UCSD-AML1 (cell line): ENCODE measurements at regions not wholly inside any gene's neighbourhood (a gene's known extent, or its start where the extent isn't known, plus 50 kb on each side); places are given as distances from the start of the nearest gene placed in this dataset.
"Not testable (repeated sequence)": the region's sequence is repeated elsewhere in the genome, so short reads cannot be mapped to it uniquely, and the experiment has no call there.

ENCODE experiments used
- DNase-seq: peaks from one replicate; lab custom pipeline; 2025; ENCODE audit not compliant: unreplicated experiment; lab: John Stamatoyannopoulos, UW

DNA sequence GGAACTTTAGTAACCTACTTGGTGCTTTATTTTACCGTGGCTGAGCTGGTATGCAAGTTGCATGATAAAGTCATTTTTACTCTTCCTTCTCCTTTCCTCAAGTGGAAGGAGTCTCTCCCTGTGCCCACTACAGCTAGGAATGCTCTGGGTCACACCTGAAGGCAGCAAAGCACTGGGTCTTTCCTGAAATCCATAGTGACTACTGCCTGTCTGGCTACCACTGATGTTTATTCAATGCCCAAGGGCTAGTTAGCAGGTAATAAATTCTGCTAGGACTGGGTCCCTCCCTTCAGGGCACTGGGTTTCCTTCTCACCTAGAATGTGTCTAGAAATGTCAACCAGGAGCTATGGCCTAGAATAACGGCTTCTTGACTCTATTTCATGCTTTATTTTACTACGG, 1081.4 kb downstream of the FAT4 start:
- no peak for DNase-seq

DNA sequence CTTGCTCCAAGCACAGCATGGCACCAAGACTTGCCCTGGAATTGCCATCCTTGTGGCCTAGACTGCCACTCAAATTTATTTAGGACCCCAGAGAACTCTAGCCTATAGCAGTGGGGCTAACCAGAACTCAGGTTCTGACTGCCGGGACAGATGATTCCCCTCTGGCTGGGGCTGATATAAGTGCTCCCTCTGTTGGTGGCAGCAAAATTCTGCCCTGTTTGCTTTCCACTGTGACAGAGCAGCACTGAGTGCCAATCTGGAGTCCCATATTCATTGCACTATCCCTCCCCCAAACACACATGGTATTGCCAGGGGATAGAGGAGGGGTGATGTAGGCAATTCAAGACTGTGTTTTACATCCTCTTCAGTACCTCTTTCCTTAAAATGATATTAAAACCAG, 1081.9 kb downstream of the FAT4 start:
- DNase-seq, result no peak

DNA sequence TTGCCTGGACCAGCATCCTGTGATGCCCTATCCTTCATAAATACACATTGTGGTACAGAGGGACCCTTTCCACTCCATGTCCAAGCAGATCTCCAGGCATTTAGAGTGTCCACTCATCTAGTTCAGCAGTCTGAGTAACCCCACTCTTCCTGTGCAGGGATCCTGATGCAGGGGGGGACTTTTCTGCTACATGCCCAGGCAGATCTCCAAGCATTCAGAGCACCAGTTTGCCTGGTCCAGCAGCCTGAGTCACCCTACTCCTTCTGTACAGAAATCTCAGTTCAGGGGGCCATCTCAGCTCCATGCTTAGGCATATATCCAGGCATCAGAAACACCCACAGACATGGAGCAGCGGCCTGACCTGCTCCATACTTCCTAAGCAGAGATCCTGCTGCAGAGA, 1089.8 kb downstream of the FAT4 start:
- DNase-seq, result no peak

DNA sequence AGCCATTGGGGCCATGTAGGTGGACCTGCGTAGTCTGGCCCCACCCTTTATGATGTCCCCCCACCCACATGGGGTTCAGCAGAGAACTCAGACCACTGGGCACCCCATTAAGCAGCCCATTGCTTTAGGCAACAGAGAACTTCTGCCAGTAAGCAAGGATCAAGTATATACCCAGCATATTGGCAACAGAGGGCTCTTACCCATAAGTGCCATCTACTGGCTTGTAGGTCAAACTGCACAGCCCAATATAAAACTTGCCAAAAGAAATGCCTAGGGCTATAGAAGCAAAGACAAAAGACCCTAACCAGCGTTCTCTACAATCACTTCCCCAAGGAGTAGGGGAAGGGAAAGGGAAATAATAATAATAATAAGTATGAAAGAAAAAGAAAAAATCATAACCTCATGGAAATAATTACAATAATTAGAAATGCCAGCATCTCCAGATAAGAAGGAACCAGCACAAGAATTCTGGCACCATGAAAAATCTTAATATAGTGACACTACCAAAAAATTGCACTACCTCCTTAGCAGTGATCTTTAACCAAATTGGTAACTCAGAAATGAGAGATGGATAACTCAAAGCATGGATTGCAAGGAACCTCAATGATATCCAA, 1090.7 kb downstream of the FAT4 start:
- DNase-seq, result no peak

- DNase-seq, result no peak
Observed at GRCh38 chr4:126409746-126410145, 1095.0 kb downstream of the FAT4 start.

DNA sequence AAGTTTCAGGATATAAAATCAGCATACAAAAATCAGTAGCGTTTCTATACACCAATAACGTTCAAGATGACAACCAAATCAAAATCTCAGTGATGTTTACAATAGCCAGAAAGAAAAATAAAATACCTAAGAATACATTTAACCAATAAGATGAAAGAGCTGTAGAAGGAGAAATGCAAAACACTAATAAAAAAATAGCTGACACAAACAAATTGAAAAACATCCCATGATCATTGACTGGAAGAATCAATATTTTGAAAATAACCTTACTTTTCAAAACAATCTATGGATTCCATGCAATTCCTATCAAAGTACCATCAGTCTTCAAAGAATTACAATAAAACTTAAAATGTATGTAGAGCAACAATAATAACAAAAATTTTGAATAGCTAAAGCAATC, 1096.3 kb downstream of the FAT4 start:
- no peak for DNase-seq

DNA sequence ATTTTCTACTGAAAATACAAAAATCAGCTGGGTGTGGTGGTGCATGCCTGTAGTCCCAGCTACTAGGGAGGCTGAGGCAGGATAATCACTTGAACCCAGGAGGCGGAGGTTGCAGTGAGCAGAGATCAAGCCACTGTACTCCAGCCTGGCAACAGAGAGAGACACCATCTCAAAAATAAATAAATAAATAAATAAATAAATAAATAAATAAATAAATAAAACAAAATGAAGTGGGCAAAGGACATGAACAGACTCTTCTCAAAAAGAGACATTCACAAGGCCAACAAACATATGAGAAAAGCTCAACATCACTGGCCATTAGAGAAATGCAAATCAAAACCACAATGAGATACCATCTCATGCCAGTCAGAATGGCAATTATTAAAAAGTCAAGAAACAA, 1097.6 kb downstream of the FAT4 start:
- DNase-seq, result not testable (repeated sequence)

GRCh38 chr4:126414741-126415140, 1100.0 kb downstream of the FAT4 start:
- DNase-seq, result no peak

- no peak for DNase-seq
Observed at GRCh38 chr4:126419266-126419665, 1104.5 kb downstream of the FAT4 start.

- no peak for DNase-seq
Observed at GRCh38 chr4:126427853-126428252, 1113.1 kb downstream of the FAT4 start.

DNA sequence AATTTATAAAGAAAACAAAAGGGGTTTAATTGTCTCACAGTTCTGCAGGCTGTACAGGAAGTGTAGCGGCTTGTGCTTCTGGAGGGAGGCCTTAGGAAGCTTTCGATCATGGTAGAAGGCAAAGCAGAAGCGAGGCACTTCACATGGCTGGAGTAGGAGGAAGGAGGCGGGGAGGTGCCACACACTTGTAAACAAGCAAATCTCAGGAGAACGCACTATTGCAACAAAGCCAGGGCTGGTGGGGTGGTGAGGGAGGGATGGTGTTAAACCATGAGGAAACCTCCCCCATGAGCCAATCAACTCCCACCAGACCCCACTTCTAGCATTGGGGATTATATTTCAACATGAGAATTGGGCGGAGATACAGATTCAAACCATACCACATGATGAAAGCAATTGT, 1116.3 kb downstream of the FAT4 start:
- no peak for DNase-seq

GRCh38 chr4:126435491-126435890, 1120.7 kb downstream of the FAT4 start:
- DNase-seq, result no peak

GRCh38 chr4:126440297-126440696, 1125.5 kb downstream of the FAT4 start:
- DNase-seq, result no peak

GRCh38 chr4:126441173-126442035, 1126.6 kb downstream of the FAT4 start:
- DNase-seq, result no peak

GRCh38 chr4:126445596-126445995, 1130.8 kb downstream of the FAT4 start:
- DNase-seq, result no peak

- DNase-seq, result no peak
Observed at GRCh38 chr4:126446917-126447316, 1132.2 kb downstream of the FAT4 start.

DNA sequence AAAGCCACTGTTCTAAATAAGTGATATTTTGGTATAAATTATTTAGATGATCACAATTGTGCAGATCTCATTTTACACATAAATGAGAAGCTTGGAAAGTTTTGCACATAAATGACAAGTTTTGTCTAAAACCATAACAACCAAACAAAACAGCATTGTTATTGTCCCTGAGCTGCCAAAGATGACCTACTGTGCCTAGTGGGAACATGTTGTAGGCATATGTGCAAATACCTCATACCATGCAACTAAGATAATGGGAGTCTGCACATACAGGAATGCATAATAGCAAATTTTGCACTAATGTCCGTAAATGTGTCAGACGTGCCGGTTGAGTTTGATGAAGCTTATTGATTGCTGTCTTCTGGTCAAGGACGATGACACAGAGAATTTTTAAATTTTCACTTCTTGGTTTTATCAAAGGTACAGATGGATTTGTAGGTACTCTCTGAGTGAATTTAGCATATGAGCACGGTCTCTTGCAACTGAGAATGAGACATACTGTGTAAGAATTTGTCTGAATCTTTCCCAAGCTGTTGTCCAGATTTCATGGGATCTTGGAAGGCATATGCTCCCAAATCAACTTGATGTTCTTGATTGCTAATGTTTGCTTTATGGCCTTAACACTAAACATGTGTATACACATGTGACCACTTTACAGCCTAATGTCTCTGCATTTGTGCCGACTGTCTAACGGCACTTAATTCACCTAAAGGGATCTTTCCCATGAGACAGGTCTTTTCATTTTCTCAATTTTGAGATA, 1133.5 kb downstream of the FAT4 start:
- DNase-seq, result no peak

GRCh38 chr4:126451237-126451873, 1136.6 kb downstream of the FAT4 start:
- DNase-seq, result no peak

- no peak for DNase-seq
Observed at GRCh38 chr4:126455865-126456264, 1141.1 kb downstream of the FAT4 start.

GRCh38 chr4:126458993-126459392, 1144.2 kb downstream of the FAT4 start:
- no peak for DNase-seq

GRCh38 chr4:126465341-126465740, 1150.6 kb downstream of the FAT4 start:
- no peak for DNase-seq
